ENCODE measurements at regions not wholly inside any gene's neighbourhood (a gene's known extent, or its start where the extent isn't known, plus 50 kb on each side); places are given as distances from the start of the nearest gene placed in this dataset.
"Not testable (repeated sequence)": the region's sequence is repeated elsewhere in the genome, so short reads cannot be mapped to it uniquely, and the experiment has no call there.

DNA sequence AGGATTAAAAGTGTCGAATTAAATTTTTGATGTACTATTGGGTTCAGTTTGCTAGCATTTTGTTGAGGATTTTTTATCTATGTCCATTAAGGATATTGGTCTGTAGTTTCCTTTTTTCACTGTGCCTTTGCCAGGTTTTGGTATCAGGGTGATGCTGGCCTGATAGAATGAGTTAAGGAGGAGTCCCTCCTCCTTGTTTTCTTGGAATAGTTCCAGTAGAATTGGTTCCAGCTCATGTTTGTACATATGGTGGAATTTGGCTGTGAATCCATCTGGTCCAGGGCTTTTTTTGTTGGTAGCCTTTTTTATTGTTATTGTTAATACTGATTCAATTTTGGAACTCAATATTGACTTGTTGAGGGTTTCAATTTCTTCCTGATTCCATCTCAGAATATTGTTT, 141.8 kb downstream of the SIM1 start:
- no peak for DNase-seq (ENCODE audit: low read depth in 2 of 2)

DNA sequence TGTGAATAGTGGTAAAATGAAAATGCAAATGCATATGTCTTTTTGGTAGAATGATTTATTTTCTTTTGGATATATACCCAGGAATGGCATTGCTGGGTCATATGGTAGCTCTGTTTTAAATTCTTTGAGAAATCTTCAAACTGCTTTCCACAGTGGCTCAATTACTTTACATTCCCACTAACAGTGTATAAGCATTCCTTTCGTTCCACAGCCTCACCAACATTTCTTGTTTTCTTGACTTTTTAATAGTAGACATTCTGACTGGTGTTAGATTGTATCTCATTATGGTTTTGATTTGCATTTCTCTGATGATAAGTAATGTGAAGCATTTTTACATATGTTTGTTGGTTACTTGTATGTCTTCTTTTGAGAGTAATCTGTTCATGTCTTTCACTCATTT, 144.0 kb downstream of the SIM1 start:
- DNase-seq (ENCODE audit: low read depth in 2 of 2), result no peak

DNA sequence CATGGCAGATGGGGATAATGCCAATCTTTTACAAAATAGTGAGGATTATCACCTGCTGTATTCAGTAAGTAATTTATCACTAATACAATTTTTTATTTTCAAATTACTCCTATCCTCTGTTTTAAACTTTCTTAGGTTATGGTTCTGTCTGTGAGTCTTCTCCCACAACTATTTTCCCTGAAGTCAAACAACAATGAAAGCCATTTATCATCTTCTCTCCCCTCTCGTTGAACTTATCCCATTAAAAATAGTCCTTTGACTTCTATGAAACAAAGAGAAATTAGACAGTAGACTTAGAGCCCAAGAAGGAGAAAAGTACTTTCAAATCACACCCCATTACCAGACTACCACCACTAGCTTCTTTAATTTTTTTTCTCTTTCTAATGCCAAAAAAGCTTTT, 147.7 kb downstream of the SIM1 start:
- DNase-seq (ENCODE audit: low read depth in 2 of 2), result no peak

DNA sequence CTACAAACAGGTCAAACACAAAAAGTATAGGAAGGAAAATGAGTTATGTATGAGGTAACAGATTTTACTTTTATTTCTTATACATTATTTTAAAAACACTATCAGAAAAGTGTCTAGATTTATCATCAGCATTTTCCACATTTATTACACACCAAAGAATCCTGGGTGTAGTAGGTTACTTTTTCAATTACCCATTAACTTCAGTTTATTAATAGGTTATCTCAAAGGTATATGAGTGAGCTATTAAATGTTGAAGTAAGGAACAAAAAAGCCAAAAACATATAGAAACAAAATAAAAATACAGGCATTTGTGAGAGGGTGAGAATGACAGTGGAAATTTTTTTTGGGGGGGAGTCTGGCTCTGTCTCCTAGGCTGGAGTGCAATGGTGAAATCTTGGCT, 150.5 kb downstream of the SIM1 start:
- DNase-seq (ENCODE audit: low read depth in 2 of 2), result no peak

DNA sequence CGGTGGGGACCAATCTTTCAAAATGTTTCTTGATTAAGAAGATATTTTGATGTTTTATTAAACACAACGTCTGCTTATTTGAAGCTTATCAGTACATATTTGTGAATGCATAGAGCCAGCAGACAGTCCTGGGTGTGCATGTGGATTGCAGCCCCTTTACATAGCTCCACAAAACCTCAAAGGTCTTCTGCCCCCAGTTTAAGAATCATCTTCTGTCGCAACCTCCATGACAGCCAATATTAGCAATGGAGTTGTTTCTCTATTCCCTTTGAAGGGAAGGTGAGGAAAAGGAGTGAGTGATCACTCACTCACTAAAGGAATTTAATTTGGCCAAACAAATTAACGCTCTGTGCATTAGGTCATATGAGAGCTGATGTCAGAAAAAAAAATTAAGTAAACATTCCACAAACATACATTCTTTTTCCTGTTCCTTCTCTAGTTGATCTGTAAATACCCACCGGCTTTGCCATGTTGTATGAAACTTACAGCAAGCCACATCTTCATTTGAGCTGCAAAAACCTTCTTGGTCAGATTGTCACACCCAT, 152.9 kb downstream of the SIM1 start:
- DNase-seq (ENCODE audit: low read depth in 2 of 2), result no peak

DNA sequence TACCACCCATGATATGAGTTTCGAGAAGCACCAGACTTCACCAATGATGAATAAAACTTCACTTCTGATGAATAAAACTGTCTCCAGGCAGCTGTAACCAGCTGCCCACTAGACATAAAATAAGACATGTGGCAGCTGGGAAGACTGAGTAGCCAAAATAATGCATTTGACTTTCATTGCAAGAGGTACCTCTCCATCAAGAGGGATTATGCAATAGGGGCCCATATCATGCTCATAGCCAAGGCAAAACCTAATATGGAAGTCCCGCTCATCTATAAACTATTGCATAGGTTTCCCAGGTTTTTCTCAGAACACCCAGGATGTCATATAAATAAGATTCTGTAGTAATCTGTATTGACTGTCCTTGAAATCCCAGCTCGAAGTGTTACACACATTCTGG, 155.5 kb downstream of the SIM1 start:
- DNase-seq (ENCODE audit: low read depth in 2 of 2), result no peak

DNA sequence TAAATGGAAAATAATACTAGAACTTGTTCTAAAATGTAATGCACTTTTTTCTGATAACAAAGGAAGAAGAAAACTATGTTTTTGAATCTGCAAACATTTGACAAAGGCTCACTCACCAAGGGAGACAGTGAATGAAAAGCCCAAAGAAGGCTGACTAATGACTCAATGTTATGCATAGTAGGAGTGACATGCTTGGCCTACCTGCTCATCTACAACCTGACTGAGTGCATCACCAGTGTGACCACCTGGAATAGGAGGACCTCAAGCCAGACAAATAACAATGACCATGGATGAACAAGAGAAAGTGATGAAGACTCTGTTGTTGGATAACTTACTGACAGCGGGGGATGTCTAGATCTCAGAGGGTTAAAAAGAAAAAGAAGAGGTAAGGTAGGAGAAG, 157.2 kb downstream of the SIM1 start:
- no peak for DNase-seq (ENCODE audit: low read depth in 2 of 2)

DNA sequence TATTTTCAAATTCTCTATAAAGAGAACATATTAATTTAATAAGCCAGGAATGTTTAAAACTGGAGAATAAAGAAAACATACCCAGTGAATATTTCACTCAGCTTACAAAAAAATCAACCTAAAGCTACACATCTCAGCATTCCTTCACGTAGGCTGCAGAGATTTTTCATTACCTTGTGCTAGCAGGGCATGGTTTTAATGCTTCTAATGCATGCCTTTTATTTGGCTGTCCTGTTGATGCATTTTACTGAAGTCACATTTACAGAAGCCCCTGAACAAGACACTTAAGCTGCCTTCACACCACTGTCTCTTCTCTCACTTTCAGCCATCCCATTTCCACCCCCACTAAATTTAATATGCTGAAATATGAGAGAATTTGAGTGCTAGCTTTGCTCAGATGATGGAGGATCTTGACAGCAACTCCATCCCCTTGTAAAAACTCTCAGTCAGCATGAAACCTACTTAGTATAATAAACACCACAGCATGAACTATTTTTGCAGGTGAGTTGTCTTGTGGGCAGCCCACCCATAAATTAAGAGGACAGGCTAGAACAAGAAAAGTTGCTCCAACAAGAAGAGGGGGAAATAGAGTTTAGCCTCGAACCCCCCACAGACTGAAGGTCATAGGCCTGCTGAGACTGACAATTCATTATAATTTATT, 159.4 kb downstream of the SIM1 start:
- no peak for DNase-seq (ENCODE audit: low read depth in 2 of 2)

DNA sequence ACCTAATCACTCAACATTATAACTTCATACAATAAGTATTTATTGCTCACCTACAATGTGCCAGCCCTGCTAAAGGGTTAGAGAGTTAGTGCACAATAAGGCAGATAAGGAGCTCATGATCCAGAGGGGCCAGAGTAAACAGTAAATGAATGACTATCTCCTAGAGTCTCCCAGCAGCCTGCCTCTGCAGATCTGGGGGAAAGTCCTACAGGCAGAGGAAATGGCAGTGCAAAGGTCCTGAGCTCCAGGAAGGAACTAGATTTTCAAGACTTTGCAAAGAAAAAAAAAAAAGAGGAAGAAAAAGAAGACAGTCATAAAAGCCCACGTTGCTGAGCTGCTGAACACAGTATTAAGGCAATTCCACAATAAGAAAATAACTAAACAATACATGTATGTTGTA, 160.1 kb downstream of the SIM1 start:
- DNase-seq (ENCODE audit: low read depth in 2 of 2), result no peak

DNA sequence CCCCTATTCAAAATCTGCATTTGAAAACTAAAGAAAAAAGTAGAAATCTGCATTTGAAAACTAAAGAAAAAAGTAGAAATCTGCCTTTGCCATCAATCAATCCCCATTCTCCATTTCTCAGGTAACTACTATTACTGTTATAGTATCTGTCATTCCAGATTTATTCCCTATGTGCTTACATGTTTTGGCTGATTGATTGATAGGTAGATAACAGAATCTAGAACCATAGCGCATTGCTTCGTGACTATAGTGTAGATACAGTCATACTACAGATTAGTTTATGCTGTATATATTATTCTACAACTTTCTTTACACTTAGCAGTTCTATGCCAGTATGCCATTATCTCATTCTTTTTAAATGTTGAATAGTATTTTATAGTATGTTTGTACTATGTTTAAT, 163.0 kb downstream of the SIM1 start:
- DNase-seq (ENCODE audit: low read depth in 2 of 2), result no peak

DNA sequence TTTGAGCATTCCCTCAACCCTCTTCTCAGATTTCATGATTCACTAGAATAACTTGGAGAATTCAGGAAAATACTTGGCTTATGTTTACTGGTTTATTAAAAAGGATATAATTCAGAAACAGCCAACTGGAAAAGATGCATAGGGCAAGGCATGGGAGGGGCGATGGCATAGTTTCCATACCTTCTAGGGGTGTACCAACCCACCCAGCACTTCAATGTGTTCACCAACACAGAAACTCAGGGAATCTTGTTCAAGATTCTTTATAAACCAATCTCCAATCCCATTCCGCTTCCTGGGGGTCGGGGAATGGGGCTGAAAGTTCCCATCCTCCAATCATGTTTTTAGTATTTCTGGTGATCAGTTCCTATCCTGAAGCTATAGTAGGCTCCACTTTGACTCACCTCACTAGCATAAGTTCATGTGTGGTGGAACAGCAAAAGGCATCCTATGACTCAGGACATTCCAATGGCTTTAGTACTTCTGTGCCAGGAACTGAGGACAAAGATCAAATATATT, 164.4 kb downstream of the SIM1 start:
- no peak for DNase-seq (ENCODE audit: low read depth in 2 of 2)

DNA sequence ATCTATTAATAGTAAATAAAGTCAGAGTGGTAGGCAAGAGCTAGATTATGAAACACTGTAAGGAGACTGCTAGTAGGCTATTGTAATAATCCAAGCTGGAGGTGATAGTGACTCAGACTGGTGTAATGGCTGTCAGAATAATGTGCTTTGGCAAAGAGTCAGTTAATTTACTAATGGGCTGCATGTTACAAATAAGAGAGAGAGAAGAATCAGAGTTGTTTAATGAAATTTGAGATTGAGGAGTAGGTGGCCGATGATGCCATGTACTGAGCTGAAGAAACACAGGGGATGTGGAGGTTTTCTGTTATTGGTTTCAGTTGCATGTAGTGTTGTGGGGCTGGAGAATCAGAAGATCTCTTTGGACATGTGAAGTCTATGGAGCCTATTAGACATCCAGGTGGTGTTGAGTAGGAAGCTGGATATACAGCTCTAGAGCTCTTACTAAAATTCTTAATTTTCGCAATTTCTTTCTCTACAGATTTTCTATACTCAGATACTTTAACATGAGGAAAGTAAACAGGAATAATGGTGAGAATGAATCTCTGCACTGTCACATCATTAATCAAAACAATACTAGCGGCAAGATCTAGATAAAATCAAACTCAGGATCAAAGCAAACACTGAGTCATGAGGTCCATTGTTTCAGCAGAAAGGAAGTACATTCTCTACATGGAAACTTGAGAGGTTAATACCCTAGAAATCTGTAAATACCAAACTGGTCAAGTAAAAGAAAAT, 167.7 kb downstream of the SIM1 start:
- no peak for DNase-seq (ENCODE audit: low read depth in 2 of 2)

DNA sequence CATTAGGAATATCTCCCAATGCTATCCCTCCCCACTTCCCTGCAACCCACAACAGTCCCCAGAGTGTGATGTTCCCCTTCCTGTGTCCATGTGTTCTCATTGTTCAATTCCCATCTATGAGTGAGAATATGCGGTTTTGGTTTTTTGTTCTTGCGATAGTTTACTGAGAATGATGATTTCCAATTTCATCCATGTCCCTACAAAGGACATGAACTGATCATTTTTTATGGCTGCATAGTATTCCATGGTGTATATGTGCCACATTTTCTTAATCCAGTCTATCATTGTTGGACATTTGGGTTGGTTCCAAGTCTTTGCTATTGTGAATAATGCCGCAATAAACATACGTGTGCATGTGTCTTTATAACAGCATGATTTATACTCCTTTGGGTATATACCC, 169.5 kb downstream of the SIM1 start:
- DNase-seq (ENCODE audit: low read depth in 2 of 2), result not testable (repeated sequence)

DNA sequence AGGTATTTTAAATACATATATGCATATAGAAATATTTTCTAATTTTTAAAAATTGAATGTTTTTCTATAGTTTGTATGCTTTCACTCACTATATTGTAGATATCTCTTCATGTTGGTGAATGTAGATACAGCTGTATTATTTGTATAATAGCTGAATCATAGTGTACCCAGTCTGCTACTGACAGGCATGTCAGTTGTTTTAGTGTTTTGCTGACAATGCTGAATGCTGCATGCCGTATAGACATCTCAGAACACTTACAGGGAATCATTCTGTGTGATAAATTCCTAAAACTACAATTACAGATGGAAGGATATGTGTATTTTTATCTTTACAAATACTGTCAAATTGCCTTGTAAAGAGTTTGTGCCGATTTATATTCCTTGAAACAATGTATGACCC, 175.4 kb downstream of the SIM1 start:
- no peak for DNase-seq (ENCODE audit: low read depth in 2 of 2)

DNA sequence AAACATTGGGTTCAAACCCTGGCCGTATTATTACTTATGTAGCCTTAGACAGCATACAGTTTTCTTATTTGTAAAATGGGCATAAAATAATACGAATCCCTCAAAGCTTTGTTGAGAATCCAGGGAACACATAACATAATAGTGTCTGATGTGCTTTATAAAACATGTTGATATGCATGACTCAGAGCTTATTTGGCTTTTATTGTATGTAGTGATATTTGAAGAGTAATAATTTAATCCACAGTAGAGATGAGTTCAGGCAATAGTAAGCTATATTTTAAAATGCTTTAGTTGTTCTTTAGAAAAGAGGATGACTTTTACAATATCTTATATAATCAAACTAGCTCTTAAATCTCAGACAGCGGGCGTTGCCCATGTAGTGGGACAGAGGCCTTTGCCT, 176.4 kb downstream of the SIM1 start:
- no peak for DNase-seq (ENCODE audit: low read depth in 2 of 2)

DNA sequence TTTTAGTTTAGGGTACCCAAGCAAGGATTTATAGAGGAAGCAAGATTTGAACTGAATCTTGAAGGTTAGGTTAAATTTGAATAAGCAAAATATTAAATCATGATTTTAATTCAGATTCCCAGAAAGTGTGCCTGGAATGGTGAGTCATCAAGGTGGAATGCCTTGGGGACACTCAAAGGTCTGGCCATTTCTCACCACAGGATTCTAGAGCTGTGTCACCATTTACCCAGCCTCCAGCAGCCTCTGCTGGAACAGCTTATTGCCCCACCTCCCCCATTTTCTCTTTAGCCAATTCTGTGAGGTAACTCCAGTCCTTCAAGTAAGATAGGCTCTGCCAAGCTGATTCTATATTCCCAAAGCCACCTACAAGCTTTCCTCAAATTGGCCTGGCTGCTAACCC, 181.4 kb downstream of the SIM1 start:
- DNase-seq (ENCODE audit: low read depth in 2 of 2), result no peak

DNA sequence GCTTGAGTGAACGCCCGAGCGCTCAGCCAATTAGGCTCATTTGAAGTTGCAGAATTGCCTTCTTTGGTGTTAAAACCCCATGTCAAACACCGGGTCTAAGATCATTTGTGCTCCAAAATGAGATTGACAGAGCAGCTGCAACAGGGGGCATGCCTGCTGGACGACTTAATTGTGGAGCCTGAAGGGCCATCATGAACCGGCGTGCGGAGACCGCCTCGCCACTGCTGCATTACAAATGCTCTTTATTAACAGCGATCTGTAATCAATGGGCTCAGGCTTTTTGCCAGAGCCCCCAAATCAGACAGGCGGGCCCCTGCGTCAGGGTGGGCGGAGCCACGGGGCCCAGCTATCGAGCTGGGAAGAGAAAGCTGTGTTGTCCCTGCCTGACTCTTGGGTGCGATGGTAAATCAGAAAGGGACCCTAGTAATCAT, 183.2 kb downstream of the SIM1 start:
- DNase-seq (ENCODE audit: low read depth in 2 of 2), result no peak

DNA sequence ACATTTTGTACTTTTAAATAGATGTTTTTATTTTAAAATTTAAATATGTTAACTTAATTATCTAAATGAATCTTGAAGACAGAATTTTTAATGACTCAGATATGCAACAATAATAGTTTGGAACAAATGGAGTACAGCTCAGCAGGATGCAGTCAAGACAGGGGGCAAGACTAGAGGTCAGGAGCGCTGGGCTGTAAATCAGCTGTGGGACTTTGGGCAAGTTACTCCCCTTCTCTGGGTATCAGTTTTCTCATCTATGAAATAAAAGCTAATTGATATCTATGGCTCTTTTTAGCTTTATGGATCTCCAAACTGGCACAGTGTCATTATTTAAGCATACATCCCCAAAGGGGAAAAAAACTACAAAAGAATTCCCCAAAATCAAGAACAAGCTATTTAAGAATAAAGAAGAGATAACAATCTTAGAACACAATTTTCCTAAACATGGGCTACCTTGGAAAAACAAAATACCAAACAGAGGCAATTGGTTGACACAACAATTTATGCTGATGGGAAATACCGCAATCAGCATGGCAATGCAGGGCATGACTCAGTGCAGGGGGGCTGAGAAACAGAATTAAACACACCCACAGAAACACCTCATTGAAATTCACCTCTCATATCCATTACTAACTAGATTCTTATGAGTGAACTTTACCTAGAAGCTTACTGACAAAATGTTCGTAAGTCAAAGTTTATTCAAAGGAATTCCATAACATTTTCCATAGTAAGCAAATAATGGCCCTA, 188.2 kb downstream of the SIM1 start:
- DNase-seq (ENCODE audit: low read depth in 2 of 2), result no peak

DNA sequence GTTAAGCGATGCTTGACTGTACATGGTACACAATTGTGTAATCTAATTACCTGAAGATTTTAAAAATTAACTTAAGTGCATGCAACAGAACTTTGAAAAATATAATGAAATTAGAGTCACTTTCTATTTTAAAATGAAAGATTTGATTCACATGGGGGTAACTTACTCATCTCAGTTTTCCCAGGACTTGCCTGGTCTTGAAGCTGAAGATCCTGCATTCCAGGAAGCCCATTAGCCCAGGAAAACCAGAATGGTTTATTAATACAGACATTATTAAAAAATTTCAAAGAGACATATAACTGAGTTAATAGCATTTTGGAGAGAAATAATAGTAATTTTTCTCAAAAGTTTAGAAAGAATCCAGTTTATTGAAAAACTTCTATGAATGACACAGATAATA, 190.6 kb downstream of the SIM1 start:
- DNase-seq (ENCODE audit: low read depth in 2 of 2), result no peak

DNA sequence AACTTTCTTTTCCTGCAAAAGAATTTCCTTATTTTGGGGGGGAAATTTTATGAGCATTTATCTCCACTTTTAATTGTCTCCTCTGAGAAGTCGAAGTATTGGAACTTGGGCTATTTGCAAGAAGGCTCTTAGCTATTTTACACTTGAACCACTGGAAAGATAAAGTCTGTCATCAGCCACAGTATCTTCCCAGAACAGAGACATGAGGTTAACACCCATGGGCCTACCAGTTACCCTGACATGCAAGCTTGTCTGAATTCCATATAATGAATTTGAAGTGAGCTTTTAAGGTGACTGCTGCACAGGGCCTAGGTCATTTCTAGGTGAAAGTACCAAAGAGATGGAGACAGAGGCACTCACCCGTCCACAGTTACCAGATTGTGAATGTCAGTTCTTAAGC, 193.1 kb downstream of the SIM1 start:
- DNase-seq (ENCODE audit: low read depth in 2 of 2), result no peak

DNA sequence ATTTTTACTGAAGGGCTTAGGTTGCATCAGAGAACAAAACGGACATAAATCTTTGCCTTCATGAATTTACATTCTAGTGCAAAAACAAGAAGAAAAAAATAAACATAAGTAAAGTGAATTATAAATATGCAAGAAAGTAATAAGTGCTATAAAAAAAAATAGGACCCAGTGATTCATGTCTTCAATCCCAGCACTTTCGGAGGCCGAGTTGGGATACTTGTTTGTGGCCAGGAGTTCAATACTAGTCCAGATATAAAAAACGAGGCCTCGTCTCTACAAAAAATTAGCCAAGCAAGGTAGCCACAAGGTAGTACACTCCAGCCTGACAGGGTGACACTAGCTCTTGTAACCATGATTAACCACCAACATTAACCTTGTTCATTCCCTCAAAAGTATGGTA, 193.5 kb downstream of the SIM1 start:
- DNase-seq (ENCODE audit: low read depth in 2 of 2), result no peak

DNA sequence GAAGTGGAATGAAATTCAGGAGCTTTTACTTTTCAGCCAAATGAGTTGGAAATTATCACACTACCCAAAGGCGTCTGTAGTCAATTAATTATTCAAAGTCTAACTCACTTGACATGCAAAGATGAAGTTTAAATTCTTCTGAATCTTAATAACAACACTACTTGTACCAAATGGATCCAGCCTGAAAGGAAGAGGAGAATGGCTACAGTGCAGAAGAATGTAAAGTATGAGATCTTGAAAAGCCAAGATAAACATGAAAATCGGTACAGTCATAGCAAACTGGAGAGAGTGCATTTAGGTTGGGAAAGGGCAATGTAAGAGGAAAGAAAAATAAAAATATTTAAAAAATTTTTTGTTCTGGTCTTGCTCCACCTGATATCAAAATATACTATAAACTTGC, 195.5 kb downstream of the SIM1 start:
- no peak for DNase-seq (ENCODE audit: low read depth in 2 of 2)

DNA sequence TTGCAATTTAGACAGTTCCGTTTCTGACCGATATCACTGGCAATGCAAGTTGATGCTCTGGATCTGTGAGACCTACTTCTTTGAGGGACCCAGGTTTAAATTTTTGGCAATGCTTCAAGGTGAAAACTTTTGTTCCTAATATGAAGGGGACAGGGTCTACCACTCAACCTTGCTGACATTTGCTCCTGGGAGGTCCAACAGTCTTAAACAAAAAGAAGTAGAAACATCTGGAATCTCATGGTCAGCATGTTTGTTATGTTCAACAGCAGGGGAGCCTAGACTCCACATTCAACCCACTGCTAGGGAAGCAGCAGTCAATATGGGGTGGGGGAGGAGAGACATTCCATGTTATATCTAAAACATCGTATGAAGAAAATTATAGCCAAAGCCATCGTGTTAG, 196.4 kb downstream of the SIM1 start:
- DNase-seq (ENCODE audit: low read depth in 2 of 2), result no peak

All from stimulated activated CD8-positive, alpha-beta memory T cell treated with anti-CD3 and anti-CD28 coated beads, Interleukin-2, amount 100 ng/mL, for 1 hour (primary cell).